ENCODE measurements at regions not wholly inside any gene's neighbourhood (a gene's known extent, or its start where the extent isn't known, plus 50 kb on each side); places are given as distances from the start of the nearest gene placed in this dataset.

- no peak for DNase-seq (ENCODE audit: low spot score)
- TF ChIP-seq CTCF (IDR thresholded peaks at IDR 0.05; ENCODE audit: extremely low read depth, missing control alignments), result no peak
Observed at GRCh38 chr3:105051972-105052371, 314.7 kb upstream of the ALCAM start.

- no peak for DNase-seq (ENCODE audit: low spot score)
- TF ChIP-seq CTCF (IDR thresholded peaks at IDR 0.05; ENCODE audit: extremely low read depth, missing control alignments), result no peak
Observed at GRCh38 chr3:105062853-105063252, 303.9 kb upstream of the ALCAM start.

GRCh38 chr3:105065895-105066839 lies 300.5 kb upstream of the ALCAM start:
- DNase-seq (ENCODE audit: low spot score), result no peak
- no peak for TF ChIP-seq CTCF (IDR thresholded peaks at IDR 0.05; ENCODE audit: extremely low read depth, missing control alignments)

- no peak for TF ChIP-seq CTCF (IDR thresholded peaks at IDR 0.05; ENCODE audit: extremely low read depth, missing control alignments)
- no peak for DNase-seq (ENCODE audit: low spot score)
Observed at GRCh38 chr3:105067361-105067760, 299.3 kb upstream of the ALCAM start.

- no peak for TF ChIP-seq CTCF (IDR thresholded peaks at IDR 0.05; ENCODE audit: extremely low read depth, missing control alignments)
- no peak for DNase-seq (ENCODE audit: low spot score)
Observed at GRCh38 chr3:105077060-105077822, 289.5 kb upstream of the ALCAM start.

- no peak for TF ChIP-seq CTCF (IDR thresholded peaks at IDR 0.05; ENCODE audit: extremely low read depth, missing control alignments)
- DNase-seq (ENCODE audit: low spot score), result no peak
Observed at GRCh38 chr3:105083945-105084344, 282.8 kb upstream of the ALCAM start.

- no peak for TF ChIP-seq CTCF (IDR thresholded peaks at IDR 0.05; ENCODE audit: extremely low read depth, missing control alignments)
- DNase-seq (ENCODE audit: low spot score), result no peak
Observed at GRCh38 chr3:105085506-105085905, 281.2 kb upstream of the ALCAM start.

All from GM20000 (cell line).